Left kidney (tissue), 1 donor: ENCODE measurements at regions not wholly inside any gene's neighbourhood (a gene's known extent, or its start where the extent isn't known, plus 50 kb on each side); places are given as distances from the start of the nearest gene placed in this dataset.
"Not testable (repeated sequence)": the region's sequence is repeated elsewhere in the genome, so short reads cannot be mapped to it uniquely, and the experiment has no call there.

ENCODE experiments used
- DNase-seq: peaks from one replicate; pipeline ENCODE4 v3.0.0-alpha.2; 2013

- no peak for DNase-seq
These were observed 59.4 kb downstream of the BLTP3B start for GRCh38 chr12:100083308-100083707.

GRCh38 chr12:100078777-100079176 lies 63.9 kb downstream of the BLTP3B start:
- not testable (repeated sequence) for DNase-seq

GRCh38 chr12:100077367-100077766 lies 65.3 kb downstream of the BLTP3B start:
- DNase-seq, result no peak

- no peak for DNase-seq
These were observed 67.1 kb downstream of the BLTP3B start for GRCh38 chr12:100075598-100075997.

GRCh38 chr12:100069795-100070194 lies 72.9 kb downstream of the BLTP3B start:
- DNase-seq, result no peak

GRCh38 chr12:100068305-100068704 lies 74.4 kb downstream of the BLTP3B start:
- DNase-seq, result no peak

GRCh38 chr12:100061814-100062213 lies 77.1 kb upstream of the ANKS1B start:
- DNase-seq, result no peak

- DNase-seq, result peak; percentile 3
These were observed 73.8 kb upstream of the ANKS1B start for GRCh38 chr12:100058482-100059029.

- not testable (repeated sequence) for DNase-seq
These were observed 61.5 kb upstream of the ANKS1B start for GRCh38 chr12:100046202-100046601.

- DNase-seq, result no peak
These were observed 59.5 kb upstream of the ANKS1B start for GRCh38 chr12:100044266-100044665.

GRCh38 chr12:100043631-100044030 lies 58.9 kb upstream of the ANKS1B start:
- DNase-seq, result no peak
